ENCODE measurements at regions not wholly inside any gene's neighbourhood (a gene's known extent, or its start where the extent isn't known, plus 50 kb on each side); places are given as distances from the start of the nearest gene placed in this dataset.
"Not testable (repeated sequence)": the region's sequence is repeated elsewhere in the genome, so short reads cannot be mapped to it uniquely, and the experiment has no call there.

- Histone ChIP-seq H3K4me3 (ENCODE audit: low read depth, low read length) (no peak overlapping the region), H3K9me3 (ENCODE audit: severe bottlenecking) (no peaks in the 10 kb centered on the region), H3K27me3 (ENCODE audit: insufficient read depth, low read depth, severe bottlenecking) (no peaks in the 10 kb centered on the region), H3K27ac (no peak overlapping the region), H3K36me3 (no peaks in the 10 kb centered on the region)
- TF ChIP-seq, protein P1, sequence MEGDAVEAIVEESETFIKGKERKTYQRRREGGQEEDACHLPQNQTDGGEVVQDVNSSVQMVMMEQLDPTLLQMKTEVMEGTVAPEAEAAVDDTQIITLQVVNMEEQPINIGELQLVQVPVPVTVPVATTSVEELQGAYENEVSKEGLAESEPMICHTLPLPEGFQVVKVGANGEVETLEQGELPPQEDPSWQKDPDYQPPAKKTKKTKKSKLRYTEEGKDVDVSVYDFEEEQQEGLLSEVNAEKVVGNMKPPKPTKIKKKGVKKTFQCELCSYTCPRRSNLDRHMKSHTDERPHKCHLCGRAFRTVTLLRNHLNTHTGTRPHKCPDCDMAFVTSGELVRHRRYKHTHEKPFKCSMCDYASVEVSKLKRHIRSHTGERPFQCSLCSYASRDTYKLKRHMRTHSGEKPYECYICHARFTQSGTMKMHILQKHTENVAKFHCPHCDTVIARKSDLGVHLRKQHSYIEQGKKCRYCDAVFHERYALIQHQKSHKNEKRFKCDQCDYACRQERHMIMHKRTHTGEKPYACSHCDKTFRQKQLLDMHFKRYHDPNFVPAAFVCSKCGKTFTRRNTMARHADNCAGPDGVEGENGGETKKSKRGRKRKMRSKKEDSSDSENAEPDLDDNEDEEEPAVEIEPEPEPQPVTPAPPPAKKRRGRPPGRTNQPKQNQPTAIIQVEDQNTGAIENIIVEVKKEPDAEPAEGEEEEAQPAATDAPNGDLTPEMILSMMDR (IDR thresholded peaks at IDR 0.05; ENCODE audit: low read depth, low read length) = no peak
- DNase-seq = no peak
Measured at GRCh38 chr7:98778421-98778820, 91.4 kb downstream of the TMEM130 start.

GRCh38 chr7:98779800-98780587 lies 89.8 kb downstream of the TMEM130 start:
- H3K27ac ChIP-seq = no peak overlapping the region
- no peak overlapping the region for H3K4me3 ChIP-seq (ENCODE audit: low read depth, low read length)
- no peaks in the 10 kb centered on the region for H3K27me3 ChIP-seq (ENCODE audit: insufficient read depth, low read depth, severe bottlenecking)
- TF ChIP-seq, protein P1 (IDR thresholded peaks at IDR 0.05; ENCODE audit: low read depth, low read length) = no peak
- no peaks in the 10 kb centered on the region for H3K36me3 ChIP-seq
- DNase-seq = no peak
- no peaks in the 10 kb centered on the region for H3K9me3 ChIP-seq (ENCODE audit: severe bottlenecking)

GRCh38 chr7:98784216-98784785 lies 85.5 kb downstream of the TMEM130 start:
- Histone ChIP-seq H3K27ac (no peak overlapping the region), H3K36me3 (no peaks in the 10 kb centered on the region), H3K9me3 (ENCODE audit: severe bottlenecking) (no peaks in the 10 kb centered on the region), H3K4me3 (ENCODE audit: low read depth, low read length) (no peak overlapping the region), H3K27me3 (ENCODE audit: insufficient read depth, low read depth, severe bottlenecking) (no peaks in the 10 kb centered on the region)
- TF ChIP-seq, protein P1 (IDR thresholded peaks at IDR 0.05; ENCODE audit: low read depth, low read length) = no peak
- no peak for DNase-seq

GRCh38 chr7:98785929-98786571 lies 83.8 kb downstream of the TMEM130 start:
- Histone ChIP-seq H3K4me3 (ENCODE audit: low read depth, low read length) (no peak overlapping the region), H3K9me3 (ENCODE audit: severe bottlenecking) (no peaks in the 10 kb centered on the region), H3K36me3 (no peaks in the 10 kb centered on the region), H3K27me3 (ENCODE audit: insufficient read depth, low read depth, severe bottlenecking) (no peaks in the 10 kb centered on the region), H3K27ac (no peak overlapping the region)
- DNase-seq = no peak
- TF ChIP-seq, protein P1 (IDR thresholded peaks at IDR 0.05; ENCODE audit: low read depth, low read length) = no peak

GRCh38 chr7:98788966-98789365 lies 80.8 kb downstream of the TMEM130 start:
- DNase-seq = no peak
- Histone ChIP-seq H3K9me3 (ENCODE audit: severe bottlenecking) (no peaks in the 10 kb centered on the region), H3K4me3 (ENCODE audit: low read depth, low read length) (no peak overlapping the region), H3K36me3 (no peaks in the 10 kb centered on the region), H3K27me3 (ENCODE audit: insufficient read depth, low read depth, severe bottlenecking) (no peaks in the 10 kb centered on the region), H3K27ac (no peak overlapping the region)
- TF ChIP-seq, protein P1 (IDR thresholded peaks at IDR 0.05; ENCODE audit: low read depth, low read length) = no peak

DNA sequence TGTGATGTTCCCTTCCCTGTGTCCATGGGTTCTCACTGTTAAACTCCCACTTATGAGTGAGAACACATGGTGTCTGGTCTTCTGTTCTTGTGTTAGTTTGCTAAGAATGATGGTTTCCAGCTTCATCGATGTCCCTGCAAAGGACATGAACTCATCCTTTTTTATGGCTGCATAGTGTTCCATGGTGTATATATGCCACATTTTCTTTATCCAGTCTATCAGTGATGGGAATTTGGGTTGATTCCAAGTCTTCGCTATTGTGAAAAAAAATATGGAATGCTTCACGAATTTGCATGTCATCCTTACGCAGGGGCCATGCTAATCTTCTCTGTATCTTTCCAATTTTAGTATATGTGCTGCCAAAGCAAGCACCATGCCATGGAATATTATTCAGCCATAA lies 75.4 kb downstream of the TMEM130 start:
- H3K27ac ChIP-seq; H3K36me3 ChIP-seq; H3K9me3 ChIP-seq (ENCODE audit: severe bottlenecking); DNase-seq; H3K27me3 ChIP-seq (ENCODE audit: insufficient read depth, low read depth, severe bottlenecking); H3K4me3 ChIP-seq (ENCODE audit: low read depth, low read length): not testable (repeated sequence)
